ENCODE measurements at regions not wholly inside any gene's neighbourhood (a gene's known extent, or its start where the extent isn't known, plus 50 kb on each side); places are given as distances from the start of the nearest gene placed in this dataset.
"Not testable (repeated sequence)": the region's sequence is repeated elsewhere in the genome, so short reads cannot be mapped to it uniquely, and the experiment has no call there.

GRCh38 chr3:184440151-184440550 is 60.3 kb downstream of the CHRD start:
- CTCF ChIA-PET, result no interaction called here
- Mint-ChIP-seq H3K27ac (no peak overlapping the region), H3K4me3 (no peak overlapping the region), H3K9me3 (peaks cover 4% of the 10 kb centered on the region), H3K36me3 (ENCODE audit: low read depth) (no peaks in the 10 kb centered on the region), H3K27me3 (peaks cover 5% of the 10 kb centered on the region), H3K4me1 (peaks cover 6% of the 10 kb centered on the region)
- DNase-seq, result no peak
- POLR2A ChIA-PET, result no interaction called here

- CTCF ChIA-PET, result no interaction called here
- Mint-ChIP-seq H3K9me3 (peaks cover 4% of the 10 kb centered on the region), H3K36me3 (ENCODE audit: low read depth) (no peaks in the 10 kb centered on the region), H3K27me3 (no peaks in the 10 kb centered on the region), H3K27ac (no peak overlapping the region), H3K4me3 (no peak overlapping the region), H3K4me1 (peaks cover 6% of the 10 kb centered on the region)
- DNase-seq, result no peak
- POLR2A ChIA-PET, result no interaction called here
Measured at GRCh38 chr3:184441202-184441900, 61.5 kb downstream of the CHRD start.

- no peak overlapping the region for H3K27ac Mint-ChIP-seq
- POLR2A ChIA-PET, result no interaction called here
- no peaks in the 10 kb centered on the region for H3K27me3 Mint-ChIP-seq
- no peak overlapping the region for H3K4me3 Mint-ChIP-seq
- H3K9me3 Mint-ChIP-seq, result peaks cover 2% of the 10 kb centered on the region
- CTCF ChIA-PET, result interaction anchor here (0.6 to 1.4 kb wide), 3 partner anchors 10 to 764 kb away, joined by 3 read pairs; no protein-coding TSS in a partner anchor
- peaks cover 6% of the 10 kb centered on the region for H3K4me1 Mint-ChIP-seq
- no peaks in the 10 kb centered on the region for H3K36me3 Mint-ChIP-seq (ENCODE audit: low read depth)
- DNase-seq, result no peak
Measured at GRCh38 chr3:184443364-184443763, 63.5 kb downstream of the CHRD start.

DNA sequence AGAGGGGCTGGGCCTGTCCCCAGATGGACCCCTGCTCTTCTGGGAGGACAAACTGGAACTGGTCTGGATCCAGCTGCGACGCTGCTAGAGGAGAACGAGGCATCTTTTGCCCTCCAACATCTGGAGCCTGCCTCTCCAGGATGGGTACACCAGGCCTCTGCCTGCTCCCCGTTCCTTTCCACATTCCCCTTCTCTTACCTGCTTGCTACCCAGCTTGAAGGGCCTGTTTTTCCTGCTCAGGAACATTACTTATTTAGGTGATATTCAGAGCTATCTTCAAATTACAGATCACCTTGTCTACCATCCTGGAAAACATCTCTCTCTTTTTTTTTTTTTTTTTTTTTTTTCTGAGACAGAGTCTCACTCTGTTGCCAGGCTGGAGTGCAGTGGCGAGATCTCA is 64.0 kb downstream of the CHRD start:
- no peaks in the 10 kb centered on the region for H3K9me3 Mint-ChIP-seq
- DNase-seq, result no peak
- no peak overlapping the region for H3K4me3 Mint-ChIP-seq
- no peaks in the 10 kb centered on the region for H3K27me3 Mint-ChIP-seq
- H3K36me3 Mint-ChIP-seq (ENCODE audit: low read depth), result no peaks in the 10 kb centered on the region
- no peak overlapping the region for H3K27ac Mint-ChIP-seq
- ChIA-PET POLR2A (no interaction called here), CTCF (interaction anchor here (0.6 to 1.4 kb wide), 3 partner anchors 10 to 764 kb away, joined by 3 read pairs; no protein-coding TSS in a partner anchor)
- peaks cover 6% of the 10 kb centered on the region for H3K4me1 Mint-ChIP-seq

DNA sequence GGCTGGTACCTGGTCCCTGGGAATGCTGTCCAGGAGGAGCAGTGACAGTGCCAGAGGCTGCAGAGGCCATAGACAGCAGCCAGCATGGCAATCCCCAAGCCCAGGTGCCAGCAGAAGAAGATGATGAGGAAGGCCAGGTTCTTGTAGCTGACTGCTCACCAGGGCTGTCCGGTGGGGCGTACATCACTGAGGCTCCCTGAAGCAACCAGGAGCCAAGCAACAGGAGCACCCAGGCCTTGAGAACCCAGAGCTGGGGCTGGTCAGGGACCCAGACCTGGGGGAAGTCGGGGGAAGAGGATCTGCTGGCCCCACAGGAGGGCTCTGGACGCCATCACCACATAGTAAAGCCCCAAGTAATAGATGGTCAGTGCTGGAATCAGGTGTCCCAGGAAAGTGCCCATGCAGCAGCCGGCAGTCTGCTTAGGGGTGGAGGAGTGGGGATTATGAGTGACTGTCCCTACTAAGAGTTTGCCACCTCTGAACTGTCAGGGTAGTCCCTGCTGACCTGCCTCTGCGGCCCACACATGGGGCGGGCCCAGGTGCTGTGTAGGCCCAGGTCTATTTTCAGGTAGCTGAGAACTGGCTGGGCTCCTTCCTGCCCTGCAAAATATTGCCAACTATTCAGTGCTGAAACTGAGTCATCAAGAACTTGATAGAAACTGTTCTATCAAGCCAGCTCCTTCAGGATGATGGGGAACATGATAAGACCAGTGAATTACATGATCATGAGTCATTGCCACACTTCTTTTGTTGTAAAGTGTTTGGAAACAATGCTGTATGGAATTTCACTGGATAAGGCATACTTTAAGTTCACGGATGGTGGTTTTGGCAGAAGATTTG is 68.7 kb downstream of the CHRD start:
- CTCF ChIA-PET, result no interaction called here
- Mint-ChIP-seq H3K27ac (no peak overlapping the region), H3K4me1 (no peaks in the 10 kb centered on the region), H3K4me3 (no peak overlapping the region), H3K9me3 (no peaks in the 10 kb centered on the region), H3K27me3 (no peaks in the 10 kb centered on the region), H3K36me3 (ENCODE audit: low read depth) (no peaks in the 10 kb centered on the region)
- DNase-seq, result no peak
- POLR2A ChIA-PET, result no interaction called here

- POLR2A ChIA-PET, result no interaction called here
- Mint-ChIP-seq H3K4me1 (no peaks in the 10 kb centered on the region), H3K27ac (no peak overlapping the region), H3K27me3 (no peaks in the 10 kb centered on the region), H3K36me3 (ENCODE audit: low read depth) (no peaks in the 10 kb centered on the region), H3K9me3 (no peaks in the 10 kb centered on the region), H3K4me3 (no peak overlapping the region)
- no peak for DNase-seq
- CTCF ChIA-PET, result no interaction called here
Measured at GRCh38 chr3:184449161-184449515, 69.3 kb downstream of the CHRD start.

GRCh38 chr3:184450547-184450946 is 70.7 kb downstream of the CHRD start:
- no peaks in the 10 kb centered on the region for H3K9me3 Mint-ChIP-seq
- H3K36me3 Mint-ChIP-seq (ENCODE audit: low read depth), result no peaks in the 10 kb centered on the region
- no peaks in the 10 kb centered on the region for H3K27me3 Mint-ChIP-seq
- no peak for DNase-seq
- POLR2A ChIA-PET, result no interaction called here
- H3K4me3 Mint-ChIP-seq, result no peak overlapping the region
- no peaks in the 10 kb centered on the region for H3K4me1 Mint-ChIP-seq
- no peak overlapping the region for H3K27ac Mint-ChIP-seq
- CTCF ChIA-PET, result interaction anchor here (1.3 kb wide), 1 partner anchor 79 kb away, joined by 3 read pairs; no protein-coding TSS in a partner anchor

DNA sequence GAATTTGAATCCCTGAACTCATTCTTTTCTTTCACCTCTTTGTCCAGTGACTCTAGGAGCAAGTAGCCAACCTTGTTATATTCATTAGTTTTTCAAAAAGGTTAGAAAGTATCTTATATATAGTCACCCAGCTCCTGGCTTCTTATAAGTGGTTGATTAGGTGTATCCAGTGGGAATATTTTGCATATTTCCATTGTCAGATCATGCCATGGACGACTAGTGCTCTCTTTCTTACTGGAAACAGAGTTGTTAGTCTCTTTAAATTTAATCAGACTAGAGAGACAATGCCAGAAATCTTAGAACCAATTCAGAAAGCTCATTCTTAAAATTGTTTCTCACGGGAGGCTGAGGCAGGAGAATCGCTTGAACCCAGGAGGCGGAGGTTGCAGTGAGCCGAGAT is 73.4 kb downstream of the CHRD start:
- no peaks in the 10 kb centered on the region for H3K4me1 Mint-ChIP-seq
- ChIA-PET POLR2A (no interaction called here), CTCF (interaction anchor here (1.1 to 1.5 kb wide), 3 partner anchors 9 to 35 kb away, joined by 3 to 4 read pairs (median 4); no protein-coding TSS in a partner anchor)
- no peaks in the 10 kb centered on the region for H3K36me3 Mint-ChIP-seq (ENCODE audit: low read depth)
- no peak overlapping the region for H3K27ac Mint-ChIP-seq
- H3K4me3 Mint-ChIP-seq, result no peak overlapping the region
- no peaks in the 10 kb centered on the region for H3K9me3 Mint-ChIP-seq
- no peaks in the 10 kb centered on the region for H3K27me3 Mint-ChIP-seq
- DNase-seq, result no peak

DNA sequence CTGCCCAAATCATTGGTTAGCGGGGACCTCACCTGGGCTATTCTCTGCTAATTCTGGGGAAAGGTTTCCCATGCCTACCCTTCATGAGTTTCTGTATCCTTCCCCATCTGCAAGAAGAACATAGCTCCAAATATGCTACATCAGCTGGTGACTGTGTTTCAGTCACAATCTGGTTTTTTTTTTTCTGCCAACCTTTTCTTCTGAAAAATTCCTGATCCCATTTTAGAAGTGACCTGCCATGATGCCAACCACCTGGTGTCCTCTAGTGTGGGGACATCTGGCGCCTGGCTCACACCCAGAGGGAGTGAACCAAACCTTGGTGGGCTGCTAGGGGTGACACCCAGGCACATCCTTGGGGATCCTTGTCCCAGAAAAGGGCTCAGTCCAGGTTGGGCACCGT is 76.1 kb downstream of the CHRD start:
- Mint-ChIP-seq H3K27me3 (no peaks in the 10 kb centered on the region), H3K27ac (no peak overlapping the region), H3K4me1 (no peaks in the 10 kb centered on the region), H3K4me3 (no peak overlapping the region), H3K36me3 (ENCODE audit: low read depth) (no peaks in the 10 kb centered on the region), H3K9me3 (peaks cover 2% of the 10 kb centered on the region)
- no peak for DNase-seq
- CTCF ChIA-PET, result no interaction called here
- POLR2A ChIA-PET, result no interaction called here

GRCh38 chr3:184456476-184456875 is 76.6 kb downstream of the CHRD start:
- no peaks in the 10 kb centered on the region for H3K4me1 Mint-ChIP-seq
- peaks cover 2% of the 10 kb centered on the region for H3K9me3 Mint-ChIP-seq
- no peak overlapping the region for H3K27ac Mint-ChIP-seq
- ChIA-PET CTCF (no interaction called here), POLR2A (no interaction called here)
- DNase-seq, result no peak
- H3K4me3 Mint-ChIP-seq, result no peak overlapping the region
- no peaks in the 10 kb centered on the region for H3K36me3 Mint-ChIP-seq (ENCODE audit: low read depth)
- H3K27me3 Mint-ChIP-seq, result no peaks in the 10 kb centered on the region

- no peaks in the 10 kb centered on the region for H3K4me1 Mint-ChIP-seq
- ChIA-PET CTCF (no interaction called here), POLR2A (no interaction called here)
- H3K36me3 Mint-ChIP-seq (ENCODE audit: low read depth), result no peaks in the 10 kb centered on the region
- no peak overlapping the region for H3K27ac Mint-ChIP-seq
- no peaks in the 10 kb centered on the region for H3K27me3 Mint-ChIP-seq
- DNase-seq, result no peak
- H3K4me3 Mint-ChIP-seq, result no peak overlapping the region
- H3K9me3 Mint-ChIP-seq, result peaks cover 2% of the 10 kb centered on the region
Measured at GRCh38 chr3:184457329-184457728, 77.5 kb downstream of the CHRD start.

- POLR2A ChIA-PET; H3K9me3 Mint-ChIP-seq; H3K36me3 Mint-ChIP-seq (ENCODE audit: low read depth); H3K4me1 Mint-ChIP-seq; H3K27ac Mint-ChIP-seq; CTCF ChIA-PET; H3K4me3 Mint-ChIP-seq; DNase-seq; H3K27me3 Mint-ChIP-seq: not testable (repeated sequence)
Measured at GRCh38 chr3:184457784-184458377, 78.0 kb downstream of the CHRD start.

DNA sequence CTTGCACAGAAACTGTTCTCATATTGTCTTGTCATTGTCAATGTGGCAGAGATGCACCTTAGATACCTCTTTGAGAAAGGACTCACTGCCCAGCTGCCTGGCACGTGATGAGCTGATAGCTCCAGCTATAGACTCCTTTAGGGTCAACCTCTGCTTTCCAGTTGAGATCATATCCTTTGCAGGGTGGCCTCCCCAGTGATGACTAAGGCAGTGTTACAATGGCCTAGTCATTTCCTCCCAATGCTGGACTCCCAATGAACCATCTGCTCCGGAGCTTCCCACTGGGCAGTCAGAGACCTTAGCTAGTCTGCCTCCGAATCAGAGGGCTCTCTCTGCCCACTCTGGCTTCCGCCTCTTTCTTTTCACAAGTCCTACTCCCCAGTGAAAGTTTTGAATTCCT is 79.5 kb downstream of the CHRD start:
- H3K9me3 Mint-ChIP-seq, result peaks cover 2% of the 10 kb centered on the region
- ChIA-PET CTCF (interaction anchor here (0.7 kb wide), 1 partner anchor 315 kb away, joined by 3 read pairs; no protein-coding TSS in a partner anchor), POLR2A (interaction anchor here (0.6 kb wide), 1 partner anchor 1135 kb away, joined by 3 read pairs; no protein-coding TSS in a partner anchor)
- H3K27me3 Mint-ChIP-seq, result no peaks in the 10 kb centered on the region
- H3K4me3 Mint-ChIP-seq, result no peak overlapping the region
- DNase-seq, result no peak
- H3K4me1 Mint-ChIP-seq, result no peaks in the 10 kb centered on the region
- H3K27ac Mint-ChIP-seq, result no peak overlapping the region
- H3K36me3 Mint-ChIP-seq (ENCODE audit: low read depth), result no peaks in the 10 kb centered on the region
